SJCRH30 (cell line): ENCODE measurements at regions not wholly inside any gene's neighbourhood (a gene's known extent, or its start where the extent isn't known, plus 50 kb on each side); places are given as distances from the start of the nearest gene placed in this dataset.
A peak's percentile ranks its signal among the peaks of the same experiment; 100 is the strongest.

Source experiments
- DNase-seq, 2 experiments: peaks; one replicate each; pipeline ENCODE4 v3.0.0-alpha.2; 2015 to 2020
- H3K27ac ChIP-seq: fragments of 250-450 bp; sonication (Bioruptor Pico); 2 replicates; pipeline ENCODE4 v1.5.1; 2020; ENCODE audit warnings: mild to moderate bottlenecking, moderate library complexity
- H3K27me3 ChIP-seq: fragments of 250-450 bp; sonication (Bioruptor Pico); 2 replicates; pipeline ENCODE4 v1.5.1; 2020; ENCODE audit warnings: mild to moderate bottlenecking, moderate library complexity
- H3K36me3 ChIP-seq: fragments of 250-450 bp; sonication (Bioruptor Pico); 2 replicates; pipeline ENCODE4 v1.5.1; 2020; ENCODE audit warnings: mild to moderate bottlenecking, moderate library complexity
- H3K4me1 ChIP-seq: fragments of 250-450 bp; sonication (Bioruptor Pico); 2 replicates; pipeline ENCODE4 v1.5.1; 2020; ENCODE audit warnings: mild to moderate bottlenecking, moderate library complexity
- H3K4me3 ChIP-seq: fragments of 250-450 bp; sonication (Bioruptor Pico); 2 replicates; pipeline ENCODE4 v1.5.1; 2020; ENCODE audit warnings: mild to moderate bottlenecking, moderate library complexity
- H3K9me3 ChIP-seq: fragments of 250-450 bp; sonication (Bioruptor Pico); replicated peaks from 2 replicates; pipeline ENCODE4 v1.5.1; 2020; ENCODE audit warnings: mild to moderate bottlenecking, moderate library complexity

DNA sequence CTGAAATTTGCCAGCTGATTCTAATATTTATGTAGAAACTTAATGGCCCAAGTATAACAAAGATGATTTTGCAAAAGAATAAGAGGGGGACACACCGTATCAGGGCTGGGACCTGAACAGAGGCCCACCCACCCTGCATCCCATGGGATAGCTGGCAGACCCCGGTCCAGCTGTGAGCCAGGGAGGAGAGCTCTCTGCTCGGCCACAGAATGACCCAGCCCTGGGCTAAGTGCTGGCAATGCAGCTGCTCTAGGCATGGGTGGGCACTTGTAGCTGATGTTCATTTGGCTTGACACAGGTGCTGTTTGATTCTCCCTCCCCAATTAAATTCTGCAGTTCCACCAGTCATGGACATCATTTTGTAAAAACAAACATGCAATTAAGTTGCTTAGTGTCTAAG is 522.8 kb upstream of the RAB6C start:
- Histone ChIP-seq H3K36me3 (no peaks in the 10 kb centered on the region), H3K9me3 (no peaks in the 10 kb centered on the region), H3K27ac (peak overlapping the region; percentile 7; the same call in 1 of the 2 replicates), H3K27me3 (no peaks in the 10 kb centered on the region), H3K4me1 (peaks cover 25% of the 10 kb centered on the region), H3K4me3 (peak overlapping the region; percentile 8; the same call in 1 of the 2 replicates)
- DNase-seq, result peak; percentile 48 to 60

DNA sequence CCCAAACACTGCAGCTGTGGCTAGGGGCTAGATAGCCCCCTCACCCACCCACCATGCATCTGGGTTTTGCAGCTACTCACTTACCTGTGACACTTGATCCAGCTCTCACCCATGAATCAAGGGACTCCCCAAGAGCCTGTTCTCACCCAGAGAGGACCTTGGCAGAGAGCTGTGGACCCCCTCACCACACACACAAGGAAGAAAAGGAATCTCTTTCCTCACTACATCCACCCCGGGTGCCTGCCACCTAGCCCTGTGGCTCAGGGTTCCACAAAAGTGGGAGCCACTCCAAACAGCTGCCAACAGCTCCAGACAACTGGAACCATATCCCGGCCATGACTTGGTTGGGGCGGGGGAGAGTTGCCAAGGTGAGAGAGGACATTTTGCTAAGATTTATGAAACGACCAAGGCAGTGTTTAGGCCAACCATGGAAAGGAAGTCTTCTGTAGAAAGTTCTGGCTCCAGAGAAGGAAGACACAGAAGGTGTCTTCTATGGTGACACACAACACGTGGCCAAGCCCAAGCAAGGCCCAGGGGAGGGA is 522.1 kb upstream of the RAB6C start:
- H3K9me3 ChIP-seq, result no peaks in the 10 kb centered on the region
- peak in 1 of 2 experiments; percentile 22 for DNase-seq
- no peaks in the 10 kb centered on the region for H3K27me3 ChIP-seq
- peaks cover 25% of the 10 kb centered on the region for H3K4me1 ChIP-seq
- peak overlapping the region; percentile 22 for H3K4me3 ChIP-seq
- H3K36me3 ChIP-seq, result no peaks in the 10 kb centered on the region
- peak overlapping the region; percentile 86 for H3K27ac ChIP-seq

- H3K27ac ChIP-seq, result peak overlapping the region; percentile 86
- no peak for DNase-seq
Observed at GRCh38 chr2:129458006-129458405, 521.5 kb upstream of the RAB6C start.

GRCh38 chr2:129458436-129458835 is 521.0 kb upstream of the RAB6C start:
- Histone ChIP-seq H3K27ac (peak overlapping the region; percentile 86), H3K9me3 (no peaks in the 10 kb centered on the region), H3K4me3 (peak overlapping the region; percentile 22), H3K4me1 (peaks cover 25% of the 10 kb centered on the region), H3K27me3 (no peaks in the 10 kb centered on the region), H3K36me3 (no peaks in the 10 kb centered on the region)
- DNase-seq, result peak; percentile 76 to 87

More at GRCh38 chr2:129458006-129458405, 521.5 kb upstream of the RAB6C start:
- Histone ChIP-seq H3K36me3 (no peaks in the 10 kb centered on the region), H3K4me1 (peaks cover 25% of the 10 kb centered on the region), H3K4me3 (peak overlapping the region; percentile 22), H3K27me3 (no peaks in the 10 kb centered on the region), H3K9me3 (no peaks in the 10 kb centered on the region)

- H3K36me3 ChIP-seq, result no peaks in the 10 kb centered on the region
- H3K27ac ChIP-seq, result peak overlapping the region; percentile 86
- no peaks in the 10 kb centered on the region for H3K9me3 ChIP-seq
- DNase-seq, result peak; percentile 85 to 90
- peak overlapping the region; percentile 22 for H3K4me3 ChIP-seq
- H3K27me3 ChIP-seq, result no peaks in the 10 kb centered on the region
- peaks cover 25% of the 10 kb centered on the region for H3K4me1 ChIP-seq
Observed at GRCh38 chr2:129459200-129459876, 520.1 kb upstream of the RAB6C start.

DNA sequence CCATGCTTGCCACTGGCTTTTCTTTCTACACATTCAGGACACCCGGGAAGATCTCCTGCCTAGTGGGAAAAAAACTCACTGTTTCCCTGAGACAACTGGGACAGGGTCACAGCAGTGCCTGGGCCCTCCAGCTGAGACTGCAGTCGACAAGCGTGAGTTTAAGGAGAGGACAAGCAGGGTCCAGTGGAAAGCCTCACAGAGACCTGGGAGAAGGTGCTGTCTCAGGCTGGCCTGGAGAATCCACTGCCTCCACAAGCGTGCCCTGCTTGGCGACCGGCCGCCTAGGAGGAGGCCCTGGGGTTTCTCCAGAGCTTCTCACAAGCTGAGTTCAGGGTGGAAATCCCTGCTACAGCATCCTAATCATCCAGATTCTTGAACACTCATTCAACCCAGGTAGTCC is 519.6 kb upstream of the RAB6C start:
- peak overlapping the region; percentile 86 for H3K27ac ChIP-seq
- peak in 1 of 2 experiments; percentile 8 for DNase-seq
- no peaks in the 10 kb centered on the region for H3K36me3 ChIP-seq
- H3K9me3 ChIP-seq, result no peaks in the 10 kb centered on the region
- no peaks in the 10 kb centered on the region for H3K27me3 ChIP-seq
- peaks cover 25% of the 10 kb centered on the region for H3K4me1 ChIP-seq
- no peak overlapping the region for H3K4me3 ChIP-seq

GRCh38 chr2:129460299-129461198 is 518.9 kb upstream of the RAB6C start:
- H3K36me3 ChIP-seq, result no peaks in the 10 kb centered on the region
- DNase-seq, result no peak
- no peaks in the 10 kb centered on the region for H3K27me3 ChIP-seq
- H3K27ac ChIP-seq, result peak overlapping the region; percentile 86
- H3K4me1 ChIP-seq, result peaks cover 25% of the 10 kb centered on the region
- no peak overlapping the region for H3K4me3 ChIP-seq
- no peaks in the 10 kb centered on the region for H3K9me3 ChIP-seq

DNA sequence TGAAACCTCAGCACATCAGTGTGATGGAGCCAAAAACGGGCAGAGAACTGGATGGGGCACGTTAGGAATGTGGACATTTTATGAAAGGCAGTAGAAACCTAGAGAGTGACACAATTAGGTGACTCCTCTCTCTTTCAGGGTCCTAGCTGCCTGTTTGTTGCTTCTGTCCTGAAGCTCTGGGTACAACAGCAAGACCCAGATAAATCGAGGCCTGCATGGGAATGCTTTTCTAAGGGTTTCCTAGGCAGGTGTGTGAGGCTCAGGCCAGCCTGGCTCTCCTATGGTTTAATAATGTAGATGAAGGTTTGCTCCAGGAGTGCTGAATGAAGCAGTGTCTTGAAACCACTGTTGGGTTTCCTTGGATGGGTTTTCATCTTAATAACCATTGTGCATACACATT is 517.1 kb upstream of the RAB6C start:
- Histone ChIP-seq H3K4me1 (peaks cover 22% of the 10 kb centered on the region), H3K36me3 (no peaks in the 10 kb centered on the region), H3K4me3 (no peak overlapping the region), H3K27ac (no peak overlapping the region), H3K27me3 (no peaks in the 10 kb centered on the region), H3K9me3 (no peaks in the 10 kb centered on the region)
- no peak for DNase-seq

GRCh38 chr2:129462967-129463366 is 516.5 kb upstream of the RAB6C start:
- peaks cover 19% of the 10 kb centered on the region for H3K4me1 ChIP-seq
- H3K36me3 ChIP-seq, result no peaks in the 10 kb centered on the region
- no peak overlapping the region for H3K4me3 ChIP-seq
- H3K27ac ChIP-seq, result no peak overlapping the region
- no peaks in the 10 kb centered on the region for H3K9me3 ChIP-seq
- no peak for DNase-seq
- no peaks in the 10 kb centered on the region for H3K27me3 ChIP-seq

- no peaks in the 10 kb centered on the region for H3K36me3 ChIP-seq
- H3K9me3 ChIP-seq, result no peaks in the 10 kb centered on the region
- H3K4me3 ChIP-seq, result no peak overlapping the region
- H3K4me1 ChIP-seq, result peaks cover 9% of the 10 kb centered on the region
- H3K27me3 ChIP-seq, result no peaks in the 10 kb centered on the region
- no peak for DNase-seq
- no peak overlapping the region for H3K27ac ChIP-seq
Observed at GRCh38 chr2:129464036-129464435, 515.4 kb upstream of the RAB6C start.

- no peak for DNase-seq
- peaks cover 5% of the 10 kb centered on the region; the same call in 1 of the 2 replicates for H3K4me1 ChIP-seq
- H3K9me3 ChIP-seq, result no peaks in the 10 kb centered on the region
- H3K27me3 ChIP-seq, result no peaks in the 10 kb centered on the region
- H3K36me3 ChIP-seq, result no peaks in the 10 kb centered on the region
- no peak overlapping the region for H3K4me3 ChIP-seq
- no peak overlapping the region for H3K27ac ChIP-seq
Observed at GRCh38 chr2:129464631-129465030, 514.8 kb upstream of the RAB6C start.

DNA sequence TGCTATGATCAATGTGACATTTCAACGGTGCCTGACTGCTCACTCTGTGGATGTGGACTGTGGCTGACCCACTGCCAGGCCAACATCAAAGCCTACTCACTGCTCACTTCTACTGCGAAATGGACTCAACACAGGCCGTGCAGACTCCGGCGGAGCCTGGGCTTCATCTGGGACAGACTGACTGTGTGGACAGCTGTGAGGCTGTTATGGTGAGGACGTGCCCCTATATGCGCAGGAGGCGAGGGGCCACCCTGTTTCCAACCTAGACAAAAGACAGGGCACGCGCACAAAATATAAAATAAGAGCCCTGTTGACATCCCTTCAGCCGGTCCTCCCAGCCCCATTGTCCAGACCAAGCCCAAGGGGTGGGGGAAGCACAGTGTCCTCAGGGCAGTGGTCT is 514.4 kb upstream of the RAB6C start:
- H3K36me3 ChIP-seq, result no peaks in the 10 kb centered on the region
- no peaks in the 10 kb centered on the region for H3K27me3 ChIP-seq
- peaks cover 1% of the 10 kb centered on the region; the same call in 1 of the 2 replicates for H3K4me1 ChIP-seq
- no peak for DNase-seq
- no peaks in the 10 kb centered on the region for H3K9me3 ChIP-seq
- no peak overlapping the region for H3K27ac ChIP-seq
- H3K4me3 ChIP-seq, result no peak overlapping the region

- Histone ChIP-seq H3K9me3 (no peaks in the 10 kb centered on the region), H3K4me3 (no peak overlapping the region), H3K27ac (no peak overlapping the region), H3K36me3 (no peaks in the 10 kb centered on the region), H3K27me3 (no peaks in the 10 kb centered on the region), H3K4me1 (no peaks in the 10 kb centered on the region)
- DNase-seq, result no peak
Observed at GRCh38 chr2:129466389-129466788, 513.1 kb upstream of the RAB6C start.

DNA sequence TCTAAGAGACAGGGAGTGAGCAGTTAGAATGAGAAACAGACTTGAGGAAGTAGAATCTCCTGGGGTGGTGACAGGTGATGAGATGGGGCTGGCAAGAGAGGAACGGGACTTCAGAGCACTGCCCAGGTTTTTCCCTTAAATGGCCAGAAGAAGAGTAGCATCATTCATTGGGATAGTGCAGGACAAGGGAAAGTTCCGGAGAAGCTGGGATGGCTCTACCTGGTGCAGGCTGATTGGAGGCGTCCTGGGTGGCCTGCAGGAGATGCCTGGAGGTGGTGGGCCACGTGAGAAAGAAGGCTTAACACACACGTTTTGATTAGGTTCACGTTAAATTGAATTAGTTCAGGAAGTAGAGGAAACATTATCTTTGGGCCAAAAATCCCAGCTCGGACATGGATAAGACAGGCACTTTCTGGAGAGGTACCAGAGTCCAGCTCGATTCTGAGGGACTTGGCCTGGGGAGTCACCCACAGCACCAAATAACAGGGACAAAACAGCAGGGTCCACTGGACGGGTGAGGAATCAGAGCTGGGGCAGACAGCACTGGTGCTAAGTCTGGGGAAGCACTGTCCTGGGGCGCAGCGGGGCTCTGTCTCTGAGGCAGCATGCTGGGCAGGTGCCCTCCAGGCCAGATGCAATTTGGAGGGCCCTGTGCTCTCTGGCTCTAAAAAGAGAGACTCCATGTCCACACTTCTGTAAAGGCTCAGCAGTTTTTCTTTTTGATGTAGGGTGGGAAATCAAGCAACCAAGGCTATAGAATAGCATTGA is 512.3 kb upstream of the RAB6C start:
- Histone ChIP-seq H3K36me3 (no peaks in the 10 kb centered on the region), H3K27ac (no peak overlapping the region), H3K4me1 (no peaks in the 10 kb centered on the region), H3K4me3 (no peak overlapping the region), H3K9me3 (no peaks in the 10 kb centered on the region), H3K27me3 (no peaks in the 10 kb centered on the region; the same call in 1 of the 2 replicates)
- DNase-seq, result no peak
